ENCODE measurements at regions not wholly inside any gene's neighbourhood (a gene's known extent, or its start where the extent isn't known, plus 50 kb on each side); places are given as distances from the start of the nearest gene placed in this dataset.

- DNase-seq (ENCODE audit: low read depth in 2 of 3, low spot score in 2 of 3), result no peak
Measured at GRCh38 chr13:103542648-103543047, 476.4 kb upstream of the SLC10A2 start.

DNA sequence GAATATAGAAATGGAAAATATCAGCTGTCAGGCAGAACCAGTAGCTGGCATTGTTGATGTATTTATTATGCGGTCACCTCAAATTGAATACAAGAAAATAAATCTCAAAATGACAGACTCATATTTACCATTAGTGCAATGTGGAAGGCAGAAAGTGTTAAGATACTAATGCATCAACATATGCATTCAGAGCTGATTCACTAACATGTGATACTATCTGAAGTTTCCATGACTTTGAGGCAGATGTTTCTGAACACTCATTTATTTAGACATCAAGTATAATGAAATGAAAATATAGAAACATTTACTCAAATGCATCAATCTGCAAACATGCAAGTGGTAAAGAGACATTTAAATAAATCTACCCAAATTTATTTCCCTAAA lies 474.2 kb upstream of the SLC10A2 start:
- DNase-seq (ENCODE audit: low read depth in 2 of 3, low spot score in 2 of 3), result no peak

GRCh38 chr13:103539721-103540381 lies 473.6 kb upstream of the SLC10A2 start:
- no peak for DNase-seq (ENCODE audit: low read depth in 2 of 3, low spot score in 2 of 3)

GRCh38 chr13:103539265-103539664 lies 473.0 kb upstream of the SLC10A2 start:
- DNase-seq (ENCODE audit: low read depth in 2 of 3, low spot score in 2 of 3), result no peak

DNA sequence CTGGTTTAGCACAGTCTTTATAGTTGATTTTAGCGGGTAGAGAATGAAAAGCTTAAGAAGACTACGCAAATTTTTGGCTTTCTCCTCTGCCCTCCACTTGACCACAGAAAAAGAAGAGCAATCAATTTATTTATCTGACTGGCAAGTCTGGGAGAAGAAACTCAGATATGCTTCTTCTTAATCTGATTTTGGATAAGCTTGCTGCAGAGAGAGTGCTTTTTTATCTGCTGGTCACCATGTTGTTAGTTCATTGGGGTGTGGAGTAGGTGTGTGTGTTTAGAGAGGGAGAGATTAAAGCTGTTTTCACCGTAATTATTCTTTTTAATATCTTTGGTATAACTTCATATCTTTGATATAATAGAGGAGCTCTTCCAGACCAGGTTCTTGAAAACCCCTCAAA lies 471.4 kb upstream of the SLC10A2 start:
- DNase-seq (ENCODE audit: low read depth in 2 of 3, low spot score in 2 of 3), result no peak

GRCh38 chr13:103531278-103531677 lies 465.1 kb upstream of the SLC10A2 start:
- no peak for DNase-seq (ENCODE audit: low read depth in 2 of 3, low spot score in 2 of 3)

DNA sequence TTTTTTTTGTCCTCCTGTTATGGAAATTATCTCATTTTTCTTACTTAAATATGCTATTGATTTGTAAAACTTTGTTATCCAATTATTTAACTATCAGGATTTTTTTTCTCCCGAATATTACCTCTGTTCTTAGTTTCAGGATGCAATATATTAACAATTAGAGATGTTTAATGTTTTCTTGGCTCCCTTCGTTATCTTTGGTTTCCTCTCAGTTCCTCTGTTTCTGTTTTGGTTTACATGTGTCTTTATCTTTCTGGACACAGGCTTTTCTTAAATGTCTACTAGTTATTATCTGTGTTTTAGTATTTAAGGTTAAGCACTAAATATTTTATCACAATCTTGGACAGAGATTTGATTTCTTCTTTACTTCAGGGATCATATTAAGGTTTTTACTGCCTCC lies 462.2 kb upstream of the SLC10A2 start:
- no peak for DNase-seq (ENCODE audit: low read depth in 2 of 3, low spot score in 2 of 3)

DNA sequence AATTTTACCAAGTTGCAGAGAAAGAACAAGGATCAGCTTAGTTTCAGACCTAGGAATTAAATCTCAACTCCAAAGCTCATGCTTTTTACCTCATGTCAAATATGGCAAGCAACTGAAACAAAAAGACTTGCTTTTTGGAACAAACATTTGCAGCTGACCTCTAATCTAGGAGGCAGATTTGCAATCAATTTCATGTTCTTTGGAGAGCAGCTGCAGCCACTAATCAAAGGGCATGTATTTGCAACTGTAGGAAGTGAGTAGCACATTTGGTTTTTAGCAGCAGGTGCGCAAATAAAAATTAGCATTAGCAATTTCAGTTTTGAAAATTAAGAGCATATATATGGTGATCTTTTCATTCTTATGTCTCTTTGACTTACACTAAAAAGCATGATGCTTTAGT lies 459.3 kb upstream of the SLC10A2 start:
- no peak for DNase-seq (ENCODE audit: low read depth in 2 of 3, low spot score in 2 of 3)

- no peak for DNase-seq (ENCODE audit: low read depth in 2 of 3, low spot score in 2 of 3)
Measured at GRCh38 chr13:103523858-103524257, 457.6 kb upstream of the SLC10A2 start.

- no peak for DNase-seq (ENCODE audit: low read depth in 2 of 3, low spot score in 2 of 3)
Measured at GRCh38 chr13:103521532-103521931, 455.3 kb upstream of the SLC10A2 start.

DNA sequence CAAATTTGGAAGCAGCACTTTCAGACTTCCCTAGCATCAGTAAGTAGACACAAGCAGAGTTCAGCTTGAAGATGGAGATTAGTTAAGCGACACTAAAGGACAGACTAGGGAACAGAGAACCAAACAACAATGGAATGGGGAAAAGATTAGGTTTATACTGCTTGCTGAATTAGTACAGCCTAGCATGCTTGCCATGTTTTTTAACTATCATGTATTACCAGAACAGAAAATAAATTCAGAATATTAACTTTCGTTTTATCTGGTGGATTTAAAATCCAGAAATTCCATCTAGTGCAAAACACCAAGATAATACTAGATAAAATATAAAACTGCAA lies 451.5 kb upstream of the SLC10A2 start:
- DNase-seq (ENCODE audit: low read depth in 2 of 3, low spot score in 2 of 3), result no peak

DNA sequence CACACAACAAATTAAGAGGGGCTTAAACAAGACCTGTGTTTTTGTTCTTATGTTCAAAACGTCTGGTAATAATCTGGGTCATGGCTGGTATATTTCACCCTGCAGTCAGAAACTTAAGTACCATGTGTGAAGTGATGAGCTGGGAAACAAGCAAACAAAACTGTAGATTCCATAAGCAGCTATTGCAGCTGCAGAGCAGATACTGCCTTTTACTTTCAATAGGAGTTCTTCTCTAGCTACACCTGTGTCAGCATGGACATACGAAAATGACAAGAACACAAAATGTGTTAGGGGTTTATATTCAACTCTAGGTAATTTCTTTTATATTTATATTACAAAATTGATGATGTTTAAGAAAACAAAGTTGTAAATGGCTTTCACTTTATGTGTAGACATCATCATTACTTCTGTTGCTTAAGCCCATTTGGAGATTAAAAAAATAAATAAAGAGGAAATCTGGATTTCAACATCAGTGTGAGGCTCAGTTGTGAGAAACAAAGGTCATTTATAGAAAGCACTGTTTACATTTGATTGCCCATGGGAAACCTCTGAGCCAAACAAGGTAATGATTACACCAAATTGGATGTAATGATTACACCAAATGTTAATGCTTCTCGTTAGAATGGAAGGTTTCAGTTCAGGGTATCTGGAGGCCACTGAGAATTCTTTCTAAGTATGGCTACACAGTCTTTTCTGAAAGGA lies 451.0 kb upstream of the SLC10A2 start:
- no peak for DNase-seq (ENCODE audit: low read depth in 2 of 3, low spot score in 2 of 3)

GRCh38 chr13:103516015-103516795 lies 450.0 kb upstream of the SLC10A2 start:
- DNase-seq (ENCODE audit: low read depth in 2 of 3, low spot score in 2 of 3), result no peak

- no peak for DNase-seq (ENCODE audit: low read depth in 2 of 3, low spot score in 2 of 3)
Measured at GRCh38 chr13:103515410-103515809, 449.2 kb upstream of the SLC10A2 start.

- DNase-seq (ENCODE audit: low read depth in 2 of 3, low spot score in 2 of 3), result no peak
Measured at GRCh38 chr13:103514619-103515018, 448.4 kb upstream of the SLC10A2 start.

DNA sequence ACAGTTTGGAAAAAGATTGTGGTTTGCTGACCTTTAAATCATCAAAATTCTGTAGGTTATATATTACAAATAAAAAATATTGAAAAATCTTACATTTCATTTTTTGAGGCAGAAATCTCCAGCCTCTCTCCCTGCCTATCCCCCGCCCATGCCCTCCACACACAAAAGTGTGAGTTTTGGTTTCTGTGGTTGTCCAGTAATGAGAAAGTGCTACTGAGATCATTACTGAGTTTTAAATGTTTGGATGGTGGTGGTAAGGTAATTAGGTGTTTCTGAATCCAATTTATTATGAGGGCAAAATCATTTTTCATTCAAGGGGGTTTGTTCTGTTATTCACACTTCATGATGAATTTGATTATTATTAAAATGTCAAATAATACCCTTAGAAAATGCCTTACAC lies 448.0 kb upstream of the SLC10A2 start:
- no peak for DNase-seq (ENCODE audit: low read depth in 2 of 3, low spot score in 2 of 3)

DNA sequence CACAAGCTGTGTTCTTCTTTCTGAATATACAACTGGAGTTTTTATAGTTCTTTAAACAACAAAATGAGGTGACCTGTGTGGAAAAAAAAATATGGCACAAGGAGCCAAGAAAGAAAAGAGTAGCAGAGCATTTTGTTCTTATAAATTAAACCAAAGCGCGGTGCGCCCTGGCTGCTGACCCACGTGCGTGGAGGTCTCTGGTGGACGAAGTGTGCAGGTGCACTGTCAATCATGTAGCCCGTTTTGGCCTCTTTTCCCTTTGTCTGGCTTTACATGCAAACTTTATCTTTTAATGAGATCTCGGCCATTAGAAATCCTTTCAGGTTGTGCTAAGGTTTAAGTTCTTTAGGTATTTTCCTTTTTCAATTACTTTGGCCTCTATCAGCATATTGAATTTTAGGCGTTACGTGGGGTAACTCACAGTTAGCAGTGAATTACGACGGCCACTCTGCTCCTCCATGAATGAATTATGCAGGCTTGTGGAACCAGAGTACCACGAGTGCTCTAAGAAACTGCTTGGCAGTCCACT lies 443.9 kb upstream of the SLC10A2 start:
- no peak for DNase-seq (ENCODE audit: low read depth in 2 of 3, low spot score in 2 of 3)

- DNase-seq (ENCODE audit: low read depth in 2 of 3, low spot score in 2 of 3), result no peak
Measured at GRCh38 chr13:103497404-103497803, 431.2 kb upstream of the SLC10A2 start.

DNA sequence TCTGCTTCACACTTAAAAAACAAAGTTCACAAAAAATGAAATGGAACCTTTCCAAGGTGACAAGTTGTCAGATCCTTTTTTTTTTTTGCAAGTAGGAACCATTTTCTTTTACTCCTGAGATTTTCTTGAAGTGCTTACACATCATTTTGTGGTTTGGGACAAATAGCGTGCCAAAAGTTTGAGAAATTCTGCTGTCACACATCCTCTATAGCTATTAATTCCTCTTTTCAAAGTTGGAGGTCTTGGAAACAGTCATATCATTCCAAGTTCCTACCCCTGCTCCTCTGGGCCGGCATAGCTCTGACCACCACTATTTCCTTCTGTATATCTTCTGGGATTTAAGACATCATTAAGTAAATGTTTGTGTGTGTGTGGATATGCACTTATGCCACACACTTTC lies 421.6 kb upstream of the SLC10A2 start:
- no peak for DNase-seq (ENCODE audit: low read depth in 2 of 3, low spot score in 2 of 3)

DNA sequence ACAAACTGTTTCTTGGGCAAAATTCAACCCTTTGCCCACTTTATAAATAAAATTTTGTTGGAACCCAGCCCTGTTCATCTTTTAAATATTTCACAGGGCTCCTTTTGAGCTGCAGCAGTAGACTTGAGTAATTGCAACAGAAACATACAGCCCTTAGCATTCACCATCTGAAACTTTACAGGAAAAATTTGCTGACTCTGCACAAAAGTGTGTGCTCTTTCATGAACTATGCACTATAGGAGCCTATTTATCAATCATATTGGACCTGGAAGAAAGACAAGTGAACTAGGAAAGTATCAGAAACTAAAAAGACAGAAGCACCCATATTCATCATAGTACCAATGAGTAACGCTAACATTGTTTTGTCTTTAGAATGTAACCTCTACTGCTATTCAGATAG lies 406.9 kb upstream of the SLC10A2 start:
- no peak for DNase-seq (ENCODE audit: low read depth in 2 of 3, low spot score in 2 of 3)

- no peak for DNase-seq (ENCODE audit: low read depth in 2 of 3, low spot score in 2 of 3)
Measured at GRCh38 chr13:103471896-103472295, 405.7 kb upstream of the SLC10A2 start.

DNA sequence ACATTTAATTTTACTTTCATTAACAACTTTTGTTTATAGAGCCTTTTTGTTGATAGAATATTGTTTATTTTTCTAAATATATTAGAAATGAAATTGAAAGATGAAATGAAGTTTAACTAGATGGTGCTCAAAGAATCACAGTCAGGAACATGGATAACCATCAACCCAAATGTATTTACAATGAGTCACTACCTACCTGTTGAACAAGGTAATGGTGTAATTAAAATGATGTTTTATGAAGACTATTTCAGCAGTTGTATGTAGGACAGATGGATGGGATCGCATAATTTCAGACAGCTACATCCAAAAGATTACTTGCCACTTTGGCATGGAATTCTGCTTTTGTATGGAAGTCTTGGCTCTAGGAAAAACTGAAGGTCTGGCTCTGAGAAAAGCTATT lies 403.6 kb upstream of the SLC10A2 start:
- DNase-seq (ENCODE audit: low read depth in 2 of 3, low spot score in 2 of 3), result no peak
